ENCODE measurements at regions not wholly inside any gene's neighbourhood (a gene's known extent, or its start where the extent isn't known, plus 50 kb on each side); places are given as distances from the start of the nearest gene placed in this dataset.
"Not testable (repeated sequence)": the region's sequence is repeated elsewhere in the genome, so short reads cannot be mapped to it uniquely, and the experiment has no call there.

DNA sequence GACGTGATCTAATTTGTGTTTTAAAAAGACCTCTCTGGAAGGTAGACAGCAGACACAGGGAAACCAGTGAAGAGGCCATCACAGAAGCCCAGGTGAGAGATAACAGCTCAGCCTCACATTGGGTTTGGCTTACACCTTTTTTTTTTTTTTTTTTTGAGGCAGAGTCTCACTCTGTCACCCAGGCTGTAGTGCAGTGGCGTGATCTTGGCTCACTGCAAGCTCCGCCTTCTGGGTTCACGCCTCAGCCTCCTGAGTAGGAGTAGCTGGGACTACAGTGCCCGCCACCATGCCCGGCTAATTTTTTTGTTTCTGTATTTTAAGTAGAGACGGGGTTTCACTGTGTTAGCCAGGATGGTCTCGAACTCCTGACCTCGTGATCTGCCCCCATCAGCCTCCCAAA, 412.3 kb downstream of the KCNRG start:
- H3K9me3 ChIP-seq (ENCODE audit: control insufficient read depth, insufficient read depth, low read length); H3K4me1 ChIP-seq (ENCODE audit: control insufficient read depth, insufficient read depth, low read length); H3K36me3 ChIP-seq (ENCODE audit: control insufficient read depth, insufficient read depth, low read length); H3K27me3 ChIP-seq (ENCODE audit: control insufficient read depth, insufficient read depth, low read length); H3K9ac ChIP-seq (ENCODE audit: low read depth, low read length); H3K4me3 ChIP-seq (ENCODE audit: low read depth, low read length): not testable (repeated sequence)

DNA sequence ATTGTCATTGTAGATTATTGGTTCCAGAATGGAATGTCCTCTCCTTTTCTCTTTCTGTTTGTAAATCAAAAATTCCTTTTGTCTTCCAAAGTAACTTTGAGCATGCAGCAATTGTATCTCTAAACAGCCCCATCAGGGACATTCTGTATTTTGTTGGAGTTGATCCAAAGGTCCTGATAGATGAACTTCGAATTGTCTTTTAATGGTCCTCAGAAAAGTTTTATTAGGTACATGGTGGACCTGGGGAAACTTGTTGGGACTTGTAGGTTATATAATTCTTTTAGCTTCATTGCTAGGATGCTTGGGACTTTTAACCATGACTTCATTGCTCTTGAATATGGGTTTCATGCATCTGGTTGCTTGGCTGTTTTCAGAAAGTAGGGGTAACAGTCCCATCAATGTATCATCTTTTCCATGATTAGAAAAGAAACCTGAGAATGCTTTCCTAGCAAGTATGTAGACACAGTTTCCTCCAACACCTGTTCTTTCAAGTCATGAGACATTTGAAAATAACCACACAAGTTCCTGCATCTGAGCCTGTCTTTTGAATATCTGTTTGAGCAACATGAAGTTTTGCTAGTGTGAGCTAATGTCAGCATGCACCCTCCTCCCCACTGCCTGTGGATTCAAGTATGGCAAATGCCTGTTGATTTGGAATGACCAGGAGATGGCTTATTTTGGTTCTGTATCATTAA, 413.1 kb downstream of the KCNRG start:
- Histone ChIP-seq H3K36me3 (ENCODE audit: control insufficient read depth, insufficient read depth, low read length) (no peaks in the 10 kb centered on the region), H3K4me1 (ENCODE audit: control insufficient read depth, insufficient read depth, low read length) (no peaks in the 10 kb centered on the region), H3K27me3 (ENCODE audit: control insufficient read depth, insufficient read depth, low read length) (no peaks in the 10 kb centered on the region), H3K4me3 (ENCODE audit: low read depth, low read length) (no peak overlapping the region), H3K9me3 (ENCODE audit: control insufficient read depth, insufficient read depth, low read length) (no peaks in the 10 kb centered on the region), H3K9ac (ENCODE audit: low read depth, low read length) (no peak overlapping the region)

DNA sequence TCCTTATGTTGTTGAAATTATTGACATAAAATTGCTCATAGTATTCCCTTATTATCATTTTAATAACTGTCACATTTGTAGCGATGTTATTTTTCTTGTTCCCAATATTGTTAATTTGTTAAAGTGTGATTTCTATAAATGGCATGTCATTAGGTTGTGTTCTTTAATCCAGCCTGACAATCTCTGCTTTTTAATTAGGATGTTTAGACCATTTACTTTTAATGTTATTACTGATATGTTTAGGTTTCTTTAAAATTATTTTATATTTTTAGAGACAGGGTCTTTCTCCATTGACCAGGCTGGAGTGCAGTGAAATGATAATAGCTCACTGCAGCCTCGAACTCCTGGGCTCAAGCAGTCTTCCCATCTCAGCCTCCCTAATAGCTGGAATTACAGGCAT, 408.5 kb downstream of the DLEU7 start:
- Histone ChIP-seq H3K4me1 (ENCODE audit: control insufficient read depth, insufficient read depth, low read length) (no peaks in the 10 kb centered on the region), H3K4me3 (ENCODE audit: low read depth, low read length) (no peak overlapping the region), H3K36me3 (ENCODE audit: control insufficient read depth, insufficient read depth, low read length) (no peaks in the 10 kb centered on the region), H3K27me3 (ENCODE audit: control insufficient read depth, insufficient read depth, low read length) (no peaks in the 10 kb centered on the region), H3K9me3 (ENCODE audit: control insufficient read depth, insufficient read depth, low read length) (no peaks in the 10 kb centered on the region), H3K9ac (ENCODE audit: low read depth, low read length) (no peak overlapping the region)

DNA sequence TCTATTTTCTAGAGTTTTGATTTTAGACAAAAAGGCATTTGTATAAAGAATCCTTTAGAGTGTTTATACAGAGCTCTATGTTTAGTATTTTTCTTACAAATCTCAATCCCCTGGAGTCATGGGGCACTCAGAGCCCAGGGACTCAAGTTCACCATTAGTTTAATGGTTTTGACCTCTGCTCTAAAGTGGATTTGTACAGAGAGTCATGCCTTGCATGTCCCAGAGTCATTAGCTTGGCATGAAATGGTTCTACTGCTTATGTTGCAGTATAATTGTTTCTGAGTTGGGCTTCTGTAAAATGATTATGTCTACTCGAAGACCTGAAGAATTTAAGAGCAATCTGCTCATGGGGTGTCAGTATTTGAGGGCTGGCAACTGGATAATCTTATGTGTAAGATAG, 406.2 kb downstream of the DLEU7 start:
- Histone ChIP-seq H3K4me3 (ENCODE audit: low read depth, low read length) (no peak overlapping the region), H3K27me3 (ENCODE audit: control insufficient read depth, insufficient read depth, low read length) (no peaks in the 10 kb centered on the region), H3K9ac (ENCODE audit: low read depth, low read length) (no peak overlapping the region), H3K9me3 (ENCODE audit: control insufficient read depth, insufficient read depth, low read length) (no peaks in the 10 kb centered on the region), H3K4me1 (ENCODE audit: control insufficient read depth, insufficient read depth, low read length) (no peaks in the 10 kb centered on the region), H3K36me3 (ENCODE audit: control insufficient read depth, insufficient read depth, low read length) (no peaks in the 10 kb centered on the region)

DNA sequence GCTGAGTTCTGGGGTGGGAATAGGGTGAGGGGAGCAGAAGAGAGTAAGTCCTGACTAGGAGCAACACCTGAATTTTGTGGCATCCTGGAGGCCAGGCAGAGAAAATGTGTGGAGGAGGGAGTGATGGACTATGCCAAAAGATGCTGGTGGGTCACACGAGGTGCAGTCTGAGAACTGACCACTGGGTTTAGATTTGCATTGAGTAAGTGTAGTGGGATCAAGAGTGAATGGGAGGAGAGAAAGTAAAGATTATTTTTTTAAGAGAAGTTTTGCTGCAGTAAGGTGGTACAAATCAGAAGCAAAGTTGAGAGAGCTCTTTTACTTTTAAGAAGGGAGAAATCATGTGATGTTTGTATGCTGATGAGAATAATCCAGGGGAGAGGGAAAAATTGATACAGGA, 405.1 kb downstream of the DLEU7 start:
- no peak overlapping the region for H3K4me3 ChIP-seq (ENCODE audit: low read depth, low read length)
- no peak overlapping the region for H3K9ac ChIP-seq (ENCODE audit: low read depth, low read length)
- no peaks in the 10 kb centered on the region for H3K27me3 ChIP-seq (ENCODE audit: control insufficient read depth, insufficient read depth, low read length)
- H3K9me3 ChIP-seq (ENCODE audit: control insufficient read depth, insufficient read depth, low read length) = no peaks in the 10 kb centered on the region
- no peaks in the 10 kb centered on the region for H3K4me1 ChIP-seq (ENCODE audit: control insufficient read depth, insufficient read depth, low read length)
- H3K36me3 ChIP-seq (ENCODE audit: control insufficient read depth, insufficient read depth, low read length) = no peaks in the 10 kb centered on the region

DNA sequence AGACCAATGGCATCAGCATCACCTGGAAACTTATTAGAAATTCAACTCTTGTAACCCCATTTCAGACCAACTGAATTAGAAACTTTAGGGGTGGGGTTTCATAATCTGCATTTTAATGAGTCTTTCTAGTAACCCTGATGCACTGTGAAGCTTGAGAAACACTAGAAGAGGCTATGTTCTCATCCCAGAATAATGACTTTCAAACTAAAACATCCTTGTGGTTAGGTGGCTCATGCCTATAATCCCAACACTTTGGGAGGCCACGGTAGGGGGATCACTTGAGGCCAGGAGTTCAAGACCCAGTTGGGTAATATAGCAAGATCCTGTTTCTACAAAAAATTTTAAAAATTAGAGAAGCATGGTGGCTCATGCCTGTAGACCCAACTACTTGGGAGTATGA, 402.4 kb downstream of the DLEU7 start:
- H3K9me3 ChIP-seq (ENCODE audit: control insufficient read depth, insufficient read depth, low read length) = no peaks in the 10 kb centered on the region
- H3K36me3 ChIP-seq (ENCODE audit: control insufficient read depth, insufficient read depth, low read length) = no peaks in the 10 kb centered on the region
- no peaks in the 10 kb centered on the region for H3K27me3 ChIP-seq (ENCODE audit: control insufficient read depth, insufficient read depth, low read length)
- H3K9ac ChIP-seq (ENCODE audit: low read depth, low read length) = no peak overlapping the region
- H3K4me3 ChIP-seq (ENCODE audit: low read depth, low read length) = no peak overlapping the region
- peaks cover 5% of the 10 kb centered on the region for H3K4me1 ChIP-seq (ENCODE audit: control insufficient read depth, insufficient read depth, low read length)

DNA sequence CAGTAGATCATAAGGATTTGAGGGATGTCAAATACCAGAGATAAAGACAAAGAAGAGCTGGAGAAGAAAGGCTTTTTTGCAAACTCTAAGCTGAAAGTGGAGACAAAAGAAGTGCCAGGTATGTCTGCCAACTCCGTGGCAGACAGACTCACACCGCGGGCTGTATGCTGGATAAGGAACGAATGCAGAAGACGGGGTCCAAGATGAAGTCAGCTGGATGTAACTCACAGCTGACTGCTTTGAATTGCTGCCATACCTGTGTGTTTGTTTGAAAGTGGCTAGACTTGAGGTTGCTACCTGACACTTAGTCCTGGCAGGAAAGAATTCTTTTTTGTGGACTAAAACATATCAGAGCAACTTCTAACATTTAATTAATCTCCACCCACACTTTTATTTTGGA, 398.8 kb downstream of the DLEU7 start:
- Histone ChIP-seq H3K9ac (ENCODE audit: low read depth, low read length) (no peak overlapping the region), H3K9me3 (ENCODE audit: control insufficient read depth, insufficient read depth, low read length) (no peaks in the 10 kb centered on the region), H3K36me3 (ENCODE audit: control insufficient read depth, insufficient read depth, low read length) (no peaks in the 10 kb centered on the region), H3K4me1 (ENCODE audit: control insufficient read depth, insufficient read depth, low read length) (peaks cover 22% of the 10 kb centered on the region), H3K4me3 (ENCODE audit: low read depth, low read length) (no peak overlapping the region), H3K27me3 (ENCODE audit: control insufficient read depth, insufficient read depth, low read length) (no peaks in the 10 kb centered on the region)

DNA sequence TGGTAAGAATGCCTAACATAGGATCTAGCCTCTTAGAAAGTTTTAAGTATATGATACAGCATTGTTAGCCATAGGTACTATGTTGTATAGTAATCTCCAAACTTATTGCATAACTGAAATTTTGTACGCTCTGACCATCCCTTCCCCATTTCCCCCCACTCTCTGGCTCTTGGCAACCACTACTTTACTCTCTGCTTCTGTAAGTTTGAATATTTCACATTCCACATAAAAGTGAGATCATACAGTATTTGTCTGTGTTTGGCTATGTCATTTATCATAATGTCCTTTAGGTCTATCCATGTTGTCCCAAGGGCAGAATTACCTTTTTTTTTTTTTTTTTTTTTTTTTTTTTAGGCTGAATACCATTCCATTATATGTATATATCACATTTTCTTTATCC, 396.9 kb downstream of the DLEU7 start:
- Histone ChIP-seq H3K27me3 (ENCODE audit: control insufficient read depth, insufficient read depth, low read length) (no peaks in the 10 kb centered on the region), H3K4me1 (ENCODE audit: control insufficient read depth, insufficient read depth, low read length) (peaks cover 22% of the 10 kb centered on the region), H3K4me3 (ENCODE audit: low read depth, low read length) (no peak overlapping the region), H3K36me3 (ENCODE audit: control insufficient read depth, insufficient read depth, low read length) (no peaks in the 10 kb centered on the region), H3K9ac (ENCODE audit: low read depth, low read length) (no peak overlapping the region), H3K9me3 (ENCODE audit: control insufficient read depth, insufficient read depth, low read length) (no peaks in the 10 kb centered on the region)

DNA sequence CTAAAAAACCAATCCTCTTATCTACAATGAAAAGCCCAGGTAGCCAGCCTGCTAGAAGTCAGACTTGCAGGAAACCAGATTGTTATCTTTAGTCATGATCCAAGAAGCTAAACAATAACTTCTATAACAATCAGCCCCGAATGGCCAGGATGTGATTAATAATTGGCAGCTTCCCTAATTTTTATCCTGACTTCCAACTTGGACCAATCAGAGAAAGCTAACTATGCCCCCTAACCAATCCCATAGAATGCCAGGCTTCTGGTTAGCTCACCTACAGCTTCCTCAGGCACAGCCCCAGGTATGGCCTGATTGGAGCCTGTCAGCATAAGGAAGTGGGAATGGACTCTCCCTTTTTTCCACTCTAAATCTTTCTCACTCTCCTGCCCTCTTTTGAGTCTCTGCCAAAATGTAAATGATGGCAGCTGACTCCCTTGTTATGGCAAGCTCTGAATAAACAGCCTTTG, 394.9 kb downstream of the DLEU7 start:
- Histone ChIP-seq H3K4me1 (ENCODE audit: control insufficient read depth, insufficient read depth, low read length) (peaks cover 22% of the 10 kb centered on the region), H3K4me3 (ENCODE audit: low read depth, low read length) (no peak overlapping the region), H3K36me3 (ENCODE audit: control insufficient read depth, insufficient read depth, low read length) (no peaks in the 10 kb centered on the region), H3K27me3 (ENCODE audit: control insufficient read depth, insufficient read depth, low read length) (no peaks in the 10 kb centered on the region), H3K9ac (ENCODE audit: low read depth, low read length) (no peak overlapping the region), H3K9me3 (ENCODE audit: control insufficient read depth, insufficient read depth, low read length) (no peaks in the 10 kb centered on the region)

DNA sequence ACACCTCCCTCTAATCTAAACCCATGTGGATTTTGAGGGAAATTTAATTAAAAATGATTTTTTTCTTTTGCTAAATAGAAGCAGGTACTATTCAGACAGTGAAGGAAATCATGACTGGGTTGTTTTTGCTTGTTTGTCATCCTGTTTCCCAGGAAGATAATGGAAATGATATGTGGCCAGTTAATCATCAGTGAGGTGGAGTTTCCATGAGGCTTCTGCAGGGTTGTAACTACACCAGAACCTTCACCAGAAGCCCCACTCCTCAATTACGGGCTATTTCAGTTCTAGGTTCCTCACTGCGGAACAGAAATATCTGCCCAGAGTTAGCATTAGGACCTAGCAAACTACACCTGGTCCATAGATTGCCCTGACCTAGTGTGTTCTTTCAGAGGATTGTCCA, 394.0 kb downstream of the DLEU7 start:
- H3K36me3 ChIP-seq (ENCODE audit: control insufficient read depth, insufficient read depth, low read length) = no peaks in the 10 kb centered on the region
- H3K9me3 ChIP-seq (ENCODE audit: control insufficient read depth, insufficient read depth, low read length) = no peaks in the 10 kb centered on the region
- peaks cover 22% of the 10 kb centered on the region for H3K4me1 ChIP-seq (ENCODE audit: control insufficient read depth, insufficient read depth, low read length)
- no peak overlapping the region for H3K9ac ChIP-seq (ENCODE audit: low read depth, low read length)
- H3K27me3 ChIP-seq (ENCODE audit: control insufficient read depth, insufficient read depth, low read length) = no peaks in the 10 kb centered on the region
- H3K4me3 ChIP-seq (ENCODE audit: low read depth, low read length) = no peak overlapping the region

DNA sequence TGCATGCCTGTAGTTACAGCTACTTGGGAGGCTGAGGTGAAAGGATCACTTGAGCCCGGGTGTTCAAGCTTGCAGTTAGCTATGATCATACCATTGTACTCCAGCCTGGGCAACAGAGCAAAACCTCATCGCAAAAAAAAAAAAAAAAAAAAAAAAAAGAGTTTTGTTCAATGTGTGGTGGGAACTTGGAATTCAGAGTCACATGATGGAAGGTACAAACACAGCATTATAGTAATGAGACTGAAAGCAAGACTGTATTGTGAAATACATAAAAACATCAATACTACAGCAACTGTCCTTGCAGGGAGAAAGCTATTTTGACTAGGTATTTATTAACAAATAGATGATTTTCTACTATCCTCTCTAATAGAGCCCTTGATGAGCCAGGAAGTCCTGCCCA, 393.2 kb downstream of the DLEU7 start:
- Histone ChIP-seq H3K27me3 (ENCODE audit: control insufficient read depth, insufficient read depth, low read length) (no peaks in the 10 kb centered on the region), H3K4me1 (ENCODE audit: control insufficient read depth, insufficient read depth, low read length) (peaks cover 22% of the 10 kb centered on the region), H3K9me3 (ENCODE audit: control insufficient read depth, insufficient read depth, low read length) (no peaks in the 10 kb centered on the region), H3K4me3 (ENCODE audit: low read depth, low read length) (no peak overlapping the region), H3K36me3 (ENCODE audit: control insufficient read depth, insufficient read depth, low read length) (no peaks in the 10 kb centered on the region), H3K9ac (ENCODE audit: low read depth, low read length) (no peak overlapping the region)

DNA sequence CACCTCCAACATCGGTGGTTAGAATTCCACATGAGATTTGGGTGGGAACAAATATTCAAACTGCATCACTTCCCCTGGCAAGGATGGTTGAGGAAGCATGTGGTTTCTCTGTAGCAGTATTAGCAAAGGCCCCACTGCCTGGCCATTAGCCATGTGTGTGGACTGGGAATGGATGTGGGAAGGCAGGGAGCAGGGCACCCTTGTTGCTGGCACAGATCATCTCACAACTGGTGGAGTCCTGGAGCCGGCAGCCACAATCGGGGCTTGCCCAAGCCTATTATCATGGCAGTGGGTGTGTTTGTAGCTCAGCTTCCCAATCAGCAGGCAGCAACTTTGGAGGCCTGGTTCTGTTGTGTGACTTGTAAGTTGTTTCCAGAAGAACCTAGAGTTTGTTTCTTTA, 391.9 kb downstream of the DLEU7 start:
- no peaks in the 10 kb centered on the region for H3K27me3 ChIP-seq (ENCODE audit: control insufficient read depth, insufficient read depth, low read length)
- peaks cover 14% of the 10 kb centered on the region for H3K4me1 ChIP-seq (ENCODE audit: control insufficient read depth, insufficient read depth, low read length)
- no peak overlapping the region for H3K4me3 ChIP-seq (ENCODE audit: low read depth, low read length)
- H3K9ac ChIP-seq (ENCODE audit: low read depth, low read length) = no peak overlapping the region
- no peaks in the 10 kb centered on the region for H3K36me3 ChIP-seq (ENCODE audit: control insufficient read depth, insufficient read depth, low read length)
- H3K9me3 ChIP-seq (ENCODE audit: control insufficient read depth, insufficient read depth, low read length) = no peaks in the 10 kb centered on the region

Measured in iPS-15b (cell line).